ENCODE measurements at regions not wholly inside any gene's neighbourhood (a gene's known extent, or its start where the extent isn't known, plus 50 kb on each side); places are given as distances from the start of the nearest gene placed in this dataset.

- in situ Hi-C loops (cut with MboI) (no loop called here), intact Hi-C loops (cut with micrococcal nuclease) (no loop called here)
- Histone ChIP-seq H3K9me1 (ENCODE audit: control insufficient read depth, insufficient read depth, low read length) (no peaks in the 10 kb centered on the region), H3K4me2 (ENCODE audit: insufficient read depth, low read length) (no peak overlapping the region), H3K36me3 (ENCODE audit: control insufficient read depth, insufficient read depth, low read length) (no peaks in the 10 kb centered on the region), H3K4me3 (no peak overlapping the region), H4K20me1 (replicated peaks; ENCODE audit: control insufficient read depth, insufficient read depth, low read length) (no peaks in the 10 kb centered on the region), H3K4me1 (replicated peaks in 1 of 2; ENCODE audit: control insufficient read depth in 2 of 2, insufficient read depth in 2 of 2, low read length in 2 of 2) (no peaks in the 10 kb centered on the region), H3K27me3 (ENCODE audit: control insufficient read depth in 2 of 2, insufficient read depth in 2 of 2, low read length in 2 of 2) (no peaks in the 10 kb centered on the region), H3K9me3 (replicated peaks; ENCODE audit: control insufficient read depth, insufficient read depth, low read depth, low read length) (no peaks in the 10 kb centered on the region), H3K9ac (ENCODE audit: insufficient read depth in 1 of 2, low read depth in 2 of 2, low read length in 2 of 2) (no peak overlapping the region), H3K79me2 (ENCODE audit: control insufficient read depth, insufficient read depth, low read length) (no peaks in the 10 kb centered on the region), H2AFZ (ENCODE audit: low read depth, low read length) (no peak overlapping the region), H3K27ac (ENCODE audit: extremely low read depth, low read depth, low read length) (no peak overlapping the region)
- ChIA-PET POLR2A (no interaction called here), CTCF (ENCODE audit: low intra/inter-chr PET ratio) (no interaction called here)
- no TSS peak for BruUV-seq (replicated peaks)
- FAIRE-seq (no peak), ATAC-seq (no peak), DNase-seq (ENCODE audit: extremely low read depth in 1 of 4, low spot score in 3 of 4) (no peak)
- TF ChIP-seq CEBPB (tag; IDR thresholded peaks at IDR 0.05) (peak; percentile 68), E2F3 (CRISPR knock-in tag; IDR thresholded peaks at IDR 0.05) (no peak), CEBPG (CRISPR knock-in tag; IDR thresholded peaks at IDR 0.05) (no peak), CEBPG (tag; conservative IDR thresholded peaks at IDR 0.05 in 1 of 2, IDR thresholded peaks at IDR 0.05 in 1 of 2) (peak; percentile 29 to 78; a peak in 2 of 4 replicates)
- WGBS (ENCODE audit: insufficient coverage, low coverage, missing lambda C conversion rate), result 90% methylated on average over 3 of the region's 3 CpGs
These were observed 115.7 kb upstream of the KLF3 start for GRCh38 chr4:38548256-38548655.

- ATAC-seq, result peak; percentile 28; the same call in 2 of the 3 replicates
- H3K27ac ChIP-seq (ENCODE audit: extremely low read depth, low read depth, low read length), result no peak overlapping the region
- no peak for TF ChIP-seq SMAD3 (CRISPR knock-in tag; conservative IDR thresholded peaks at IDR 0.05)
- ChIA-PET POLR2A (no interaction called here), CTCF (ENCODE audit: low intra/inter-chr PET ratio) (no interaction called here)
- in situ Hi-C loops (cut with MboI) (no loop called here), intact Hi-C loops (cut with micrococcal nuclease) (no loop called here)
- no peak overlapping the region for H2AFZ ChIP-seq (ENCODE audit: low read depth, low read length)
- no peaks in the 10 kb centered on the region for H3K36me3 ChIP-seq (ENCODE audit: control insufficient read depth, insufficient read depth, low read length)
- no peaks in the 10 kb centered on the region; a peak in 1 of 5 replicates for H3K4me1 ChIP-seq (replicated peaks in 1 of 2; ENCODE audit: control insufficient read depth in 2 of 2, insufficient read depth in 2 of 2, low read length in 2 of 2)
- H3K4me2 ChIP-seq (ENCODE audit: insufficient read depth, low read length), result no peak overlapping the region
- DNase-seq (ENCODE audit: extremely low read depth in 1 of 4, low spot score in 3 of 4), result no peak
- H3K4me3 ChIP-seq, result no peak overlapping the region
- no TSS peak for BruUV-seq (replicated peaks)
- no peaks in the 10 kb centered on the region for H3K27me3 ChIP-seq (ENCODE audit: control insufficient read depth in 2 of 2, insufficient read depth in 2 of 2, low read length in 2 of 2)
- no peak for FAIRE-seq
- no peak overlapping the region for H3K9ac ChIP-seq (ENCODE audit: insufficient read depth in 1 of 2, low read depth in 2 of 2, low read length in 2 of 2)
- no peaks in the 10 kb centered on the region for H4K20me1 ChIP-seq (replicated peaks; ENCODE audit: control insufficient read depth, insufficient read depth, low read length)
- H3K9me3 ChIP-seq (replicated peaks; ENCODE audit: control insufficient read depth, insufficient read depth, low read depth, low read length), result no peaks in the 10 kb centered on the region; the same call in 1 of the 2 replicates
- no peaks in the 10 kb centered on the region for H3K79me2 ChIP-seq (ENCODE audit: control insufficient read depth, insufficient read depth, low read length)
- no peaks in the 10 kb centered on the region for H3K9me1 ChIP-seq (ENCODE audit: control insufficient read depth, insufficient read depth, low read length)
- 32% methylated on average over 6 of the region's 6 CpGs for WGBS (ENCODE audit: insufficient coverage, low coverage, missing lambda C conversion rate)
These were observed 104.6 kb upstream of the KLF3 start for GRCh38 chr4:38559374-38559773.

Measured in K562 (cell line).